Endothelial cell of umbilical vein (primary cell): ENCODE measurements at regions not wholly inside any gene's neighbourhood (a gene's known extent, or its start where the extent isn't known, plus 50 kb on each side); places are given as distances from the start of the nearest gene placed in this dataset.

Source experiments
- BruUV-seq: library from RNA; stranded (reverse); fragments of 400-500 nt; replicated peaks from 2 replicates; lab custom pipeline; 2021; lab: Mats Ljungman, UMichigan
- CTCF ChIA-PET: fragments of 300-600, 350-600 bp; sonication (Branson Sonifier 250); formaldehyde crosslinking; loops from one replicate; lab custom pipeline; 2021; ENCODE audit warnings: antibody characterized with exemption, inconsistent platforms; lab: Charles Lee
- POLR2A ChIA-PET: fragments of 300-600, 350-600 bp; sonication (Branson Sonifier 250); formaldehyde crosslinking; loops from one replicate; lab custom pipeline; 2021; ENCODE audit warnings: antibody characterized with exemption, inconsistent platforms; lab: Charles Lee
- DNase-seq: peaks from one replicate; pipeline ENCODE4 v3.0.0-alpha.2; 2011; ENCODE audit warnings: low read depth, low spot score
- FAIRE-seq: peaks from 2 replicates; lab custom pipeline; 2011; peaks lifted over from hg19 to GRCh38; lab: Jason Lieb, UNC
- H2AFZ ChIP-seq: 2 replicates; pipeline ENCODE4 v1.6.0; 2012; ENCODE audit warnings: low read depth, low read length, control low read depth, inconsistent platforms
- H3K27ac ChIP-seq: 2 replicates; pipeline ENCODE4 v1.5.1; 2011; ENCODE audit warnings: low read depth, mild to moderate bottlenecking, control low read depth, low read length, moderate library complexity; ENCODE audit not compliant: insufficient read depth
- H3K27me3 ChIP-seq, 2 experiments: 2 replicates each; pipeline versions ENCODE4 v1.6.0 to v1.6.1; 2011; ENCODE audit warnings: low read length in 2 of 2, mixed read lengths in 1 of 2; ENCODE audit not compliant: control insufficient read depth in 2 of 2, insufficient read depth in 2 of 2
- H3K36me3 ChIP-seq, 2 experiments: 2 replicates in 1 of 2; 3 replicates in 1 of 2; pipeline ENCODE4 v1.5.1; 2011; ENCODE audit warnings: low read length in 2 of 2, mild to moderate bottlenecking in 1 of 2, moderate library complexity in 1 of 2; ENCODE audit not compliant: control insufficient read depth in 2 of 2, insufficient read depth in 2 of 2; ENCODE audit errors: extremely low read depth in 1 of 2
- H3K4me1 ChIP-seq: 3 replicates; pipeline ENCODE4 v1.5.1; 2011; ENCODE audit warnings: mild to moderate bottlenecking, low read length; ENCODE audit not compliant: control insufficient read depth, insufficient read depth; ENCODE audit errors: extremely low read depth
- H3K4me2 ChIP-seq: 2 replicates; pipeline ENCODE4 v1.6.1; 2011; ENCODE audit warnings: low read length, control low read depth, mixed read lengths; ENCODE audit not compliant: insufficient read depth
- H3K4me3 ChIP-seq, 3 experiments: fragments of 200-600 bp in 1 of 3; sonication (generic), shearing (Covaris generic) in 1 of 3; replicated peaks in 1 of 3; 2 replicates each; pipeline ENCODE4 v1.5.1; 2011 to 2016; ENCODE audit warnings: control low read depth in 3 of 3, low read length in 3 of 3, mild to moderate bottlenecking in 2 of 3, inconsistent platforms in 1 of 3, low read depth in 1 of 3, moderate library complexity in 1 of 3; ENCODE audit not compliant: insufficient read depth in 1 of 3
- H3K79me2 ChIP-seq: 2 replicates; pipeline ENCODE4 v1.6.0; 2012; ENCODE audit warnings: low read length, inconsistent platforms; ENCODE audit not compliant: control insufficient read depth, insufficient read depth
- H3K9ac ChIP-seq: replicated peaks from 2 replicates; pipeline ENCODE3; 2011; ENCODE audit warnings: low read length, control low read depth; ENCODE audit not compliant: insufficient read depth; ENCODE audit errors: extremely low read depth
- H3K9me1 ChIP-seq: replicated peaks from 3 replicates; pipeline ENCODE4 v1.6.0; 2011; ENCODE audit warnings: mild to moderate bottlenecking, low read length; ENCODE audit not compliant: control insufficient read depth, insufficient read depth; ENCODE audit errors: extremely low read depth
- H3K9me3 ChIP-seq: replicated peaks from 2 replicates; pipeline ENCODE4 v1.5.1; 2012; ENCODE audit warnings: low read length, inconsistent platforms; ENCODE audit not compliant: control insufficient read depth, insufficient read depth
- H4K20me1 ChIP-seq: replicated peaks from 2 replicates; pipeline ENCODE3; 2011; ENCODE audit warnings: mild to moderate bottlenecking, low read length; ENCODE audit not compliant: control insufficient read depth, insufficient read depth; ENCODE audit errors: extremely low read depth
- CTCF ChIP-seq, 2 donors: IDR thresholded peaks; 1 replicate in 1 of 2; 2 replicates in 1 of 2; pipeline ENCODE4 v1.5.1; 2011; ENCODE audit warnings: low read length in 2 of 2, mild to moderate bottlenecking in 2 of 2, moderate library complexity in 2 of 2, control low read depth in 1 of 2, inconsistent platforms in 1 of 2, low read depth in 1 of 2; ENCODE audit not compliant: insufficient read depth in 1 of 2; ENCODE audit errors: extremely low read depth in 1 of 2
- EZH2 ChIP-seq: IDR thresholded peaks from 2 replicates; pipeline ENCODE4 v1.6.1; 2012; ENCODE audit warnings: borderline replicate concordance, low read depth, mild to moderate bottlenecking, moderate library complexity, low read length, inconsistent platforms; ENCODE audit not compliant: severe bottlenecking
- FOS ChIP-seq: IDR thresholded peaks from 2 replicates; pipeline ENCODE4 v1.6.1; 2011; ENCODE audit warnings: mild to moderate bottlenecking, low read length, moderate library complexity, borderline replicate concordance; ENCODE audit not compliant: insufficient read depth
- GATA2 ChIP-seq: IDR thresholded peaks from 2 replicates; pipeline ENCODE4 v1.7.0; 2011; ENCODE audit warnings: low read depth, mild to moderate bottlenecking, moderate library complexity, mixed read lengths, low read length; ENCODE audit not compliant: insufficient read length, insufficient read depth
- JUN ChIP-seq: IDR thresholded peaks from 2 replicates; pipeline ENCODE4 v1.6.1; 2011; ENCODE audit warnings: borderline replicate concordance, low read depth; ENCODE audit not compliant: insufficient read length, insufficient read depth
- MYC ChIP-seq: IDR thresholded peaks from one replicate; pipeline ENCODE4 v1.6.1; 2011; ENCODE audit warnings: mild to moderate bottlenecking, low read depth, low read length
- POLR2A ChIP-seq: IDR thresholded peaks from 2 replicates; pipeline ENCODE4 v1.6.1; 2012; ENCODE audit warnings: low read depth, mild to moderate bottlenecking, control low read depth, low read length
- POLR2AphosphoS5 ChIP-seq: IDR thresholded peaks from 2 replicates; pipeline ENCODE4 v1.6.1; 2012; ENCODE audit warnings: low read depth, mild to moderate bottlenecking, control low read depth, low read length, moderate library complexity; ENCODE audit not compliant: insufficient read depth
- dilution Hi-C: fragments of 300-500 bp; cut with MboI; formaldehyde crosslinking; loops from one replicate; pipeline ENCODE4 v1.15.0; 2019; ENCODE audit warnings: low sequenced_read_pairs; ENCODE audit not compliant: extremely low pct_ligation_motif_present
- intact Hi-C: fragments of 100-400 bp; cut with micrococcal nuclease; formaldehyde crosslinking; loops from one replicate; pipeline ENCODE4 v1.10.0; 2022
- TF ChIP-seq, protein P1 (sequence below): IDR thresholded peaks from 2 replicates; pipeline ENCODE4 v1.6.1; 2011; ENCODE audit not compliant: insufficient read depth, insufficient read length

GRCh38 chr22:26825960-26826935 lies 168.9 kb downstream of the MIAT start:
- dilution Hi-C loops, result no loop called here
- ChIA-PET POLR2A (no interaction called here), CTCF (interaction anchor here (1.2 to 2.3 kb wide), 2 partner anchors 10 to 147 kb away, joined by 3 to 5 read pairs; no protein-coding TSS in a partner anchor)
- DNase-seq (no peak), FAIRE-seq (no peak)
- no peak for TF ChIP-seq JUN
- TF ChIP-seq POLR2A, result no peak
- TF ChIP-seq MYC, result no peak
- TF ChIP-seq EZH2, result no peak
- no peak for TF ChIP-seq POLR2AphosphoS5
- TF ChIP-seq GATA2, result no peak
- TF ChIP-seq, protein P1, sequence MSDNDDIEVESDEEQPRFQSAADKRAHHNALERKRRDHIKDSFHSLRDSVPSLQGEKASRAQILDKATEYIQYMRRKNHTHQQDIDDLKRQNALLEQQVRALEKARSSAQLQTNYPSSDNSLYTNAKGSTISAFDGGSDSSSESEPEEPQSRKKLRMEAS, result no peak
- no peak for TF ChIP-seq FOS
- TF ChIP-seq CTCF (IDR thresholded peaks at IDR 0.05; ENCODE audit: extremely low read depth in 1 of 2, insufficient read depth in 1 of 2, low read depth in 1 of 2, low read length in 2 of 2), result no peak
- intact Hi-C loops, result no loop called here
- Histone ChIP-seq H3K36me3 (no peaks in the 10 kb centered on the region), H3K79me2 (no peaks in the 10 kb centered on the region), H3K9me3 (no peaks in the 10 kb centered on the region), H3K4me3 (no peak overlapping the region), H3K4me1 (no peaks in the 10 kb centered on the region), H3K4me2 (no peak overlapping the region), H3K9ac (no peak overlapping the region), H4K20me1 (no peaks in the 10 kb centered on the region), H3K27ac (no peak overlapping the region), H2AFZ (no peak overlapping the region), H3K9me1 (no peaks in the 10 kb centered on the region), H3K27me3 (no peaks in the 10 kb centered on the region)
- no TSS peak for BruUV-seq
